ENCODE measurements at regions not wholly inside any gene's neighbourhood (a gene's known extent, or its start where the extent isn't known, plus 50 kb on each side); places are given as distances from the start of the nearest gene placed in this dataset.

DNA sequence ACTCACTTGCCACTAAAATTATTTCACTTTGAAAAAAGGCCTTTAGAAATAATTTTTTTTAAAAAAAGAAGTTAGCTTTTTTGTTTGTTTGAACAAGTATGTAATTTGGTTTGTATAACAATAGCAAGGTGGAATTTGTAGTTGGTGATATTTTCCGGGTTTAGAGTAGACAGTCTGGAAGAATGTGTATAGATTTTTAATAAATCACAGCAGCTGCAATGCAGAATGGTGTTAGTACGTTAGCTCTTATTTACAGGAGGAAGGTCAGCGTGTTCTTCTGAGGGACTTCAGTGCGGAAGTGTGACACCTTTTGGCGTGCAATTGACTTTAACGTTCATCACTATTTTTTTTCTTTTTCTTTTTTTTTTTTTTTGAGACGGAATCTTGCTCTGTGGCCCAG is 115.4 kb downstream of the PLEKHG1 start:
- Histone ChIP-seq H2AFZ (ENCODE audit: control insufficient read depth, low read depth, low read length) (no peak overlapping the region), H3K27ac (ENCODE audit: control insufficient read depth, insufficient read depth) (no peak overlapping the region), H3K9ac (ENCODE audit: control insufficient read depth, insufficient read depth, low read length) (no peak overlapping the region), H3K4me1 (ENCODE audit: control insufficient read depth, insufficient read depth, low read length) (peaks cover 2% of the 10 kb centered on the region; the same call in 1 of the 2 replicates), H3K36me3 (ENCODE audit: control insufficient read depth in 2 of 2, insufficient read depth in 2 of 2, low read length in 1 of 2) (0 out of 4 replicates have a peak, but pooled peaks cover 0 to 1% of the 10 kb centered on the region in 2 experiments), H4K20me1 (ENCODE audit: control insufficient read depth, insufficient read depth) (no peaks in the 10 kb centered on the region; the same call in 1 of the 2 replicates), H3K4me3 (no peak overlapping the region), H3K4me2 (ENCODE audit: control insufficient read depth, insufficient read depth) (no peak overlapping the region), H3K79me2 (ENCODE audit: control insufficient read depth, insufficient read depth, low read length) (no peaks in the 10 kb centered on the region), H3K9me3 (replicated peaks; ENCODE audit: control insufficient read depth, insufficient read depth, low read length) (no peaks in the 10 kb centered on the region), H3K27me3 (replicated peaks in 1 of 2; ENCODE audit: control insufficient read depth in 2 of 2, insufficient read depth in 2 of 2, low read length in 1 of 2) (no peaks in the 10 kb centered on the region)
- ATAC-seq (no peak), DNase-seq (ENCODE audit: low read depth, low spot score) (no peak), FAIRE-seq (no peak)
- SMC1A ChIA-PET (ENCODE audit: uncharacterized antibody, unreplicated experiment), result interaction anchor here (1.1 to 1.2 kb wide), 2 partner anchors 49 to 119 kb away, joined by 3 read pairs; no protein-coding TSS in a partner anchor
- CTCF ChIA-PET, result interaction anchor here (1.2 kb wide), 1 partner anchor 21 kb away, joined by 5 read pairs; no protein-coding TSS in a partner anchor
- RAD21 ChIA-PET (ENCODE audit: unreplicated experiment), result no interaction called here
- POLR2A ChIA-PET, result interaction anchor here (0.5 to 0.6 kb wide), 2 partner anchors 9 to 17 kb away, joined by 4 to 8 read pairs; no protein-coding TSS in a partner anchor
- in situ Hi-C loops (cut with MboI) (no loop called here), intact Hi-C loops (cut with micrococcal nuclease; ENCODE audit: unreplicated experiment) (no loop called here)
- TF ChIP-seq, protein P1, sequence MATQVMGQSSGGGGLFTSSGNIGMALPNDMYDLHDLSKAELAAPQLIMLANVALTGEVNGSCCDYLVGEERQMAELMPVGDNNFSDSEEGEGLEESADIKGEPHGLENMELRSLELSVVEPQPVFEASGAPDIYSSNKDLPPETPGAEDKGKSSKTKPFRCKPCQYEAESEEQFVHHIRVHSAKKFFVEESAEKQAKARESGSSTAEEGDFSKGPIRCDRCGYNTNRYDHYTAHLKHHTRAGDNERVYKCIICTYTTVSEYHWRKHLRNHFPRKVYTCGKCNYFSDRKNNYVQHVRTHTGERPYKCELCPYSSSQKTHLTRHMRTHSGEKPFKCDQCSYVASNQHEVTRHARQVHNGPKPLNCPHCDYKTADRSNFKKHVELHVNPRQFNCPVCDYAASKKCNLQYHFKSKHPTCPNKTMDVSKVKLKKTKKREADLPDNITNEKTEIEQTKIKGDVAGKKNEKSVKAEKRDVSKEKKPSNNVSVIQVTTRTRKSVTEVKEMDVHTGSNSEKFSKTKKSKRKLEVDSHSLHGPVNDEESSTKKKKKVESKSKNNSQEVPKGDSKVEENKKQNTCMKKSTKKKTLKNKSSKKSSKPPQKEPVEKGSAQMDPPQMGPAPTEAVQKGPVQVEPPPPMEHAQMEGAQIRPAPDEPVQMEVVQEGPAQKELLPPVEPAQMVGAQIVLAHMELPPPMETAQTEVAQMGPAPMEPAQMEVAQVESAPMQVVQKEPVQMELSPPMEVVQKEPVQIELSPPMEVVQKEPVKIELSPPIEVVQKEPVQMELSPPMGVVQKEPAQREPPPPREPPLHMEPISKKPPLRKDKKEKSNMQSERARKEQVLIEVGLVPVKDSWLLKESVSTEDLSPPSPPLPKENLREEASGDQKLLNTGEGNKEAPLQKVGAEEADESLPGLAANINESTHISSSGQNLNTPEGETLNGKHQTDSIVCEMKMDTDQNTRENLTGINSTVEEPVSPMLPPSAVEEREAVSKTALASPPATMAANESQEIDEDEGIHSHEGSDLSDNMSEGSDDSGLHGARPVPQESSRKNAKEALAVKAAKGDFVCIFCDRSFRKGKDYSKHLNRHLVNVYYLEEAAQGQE (IDR thresholded peaks at IDR 0.05; ENCODE audit: low read depth, low read length), result no peak
- TF ChIP-seq CREM (IDR thresholded peaks at IDR 0.05; ENCODE audit: low read depth), result no peak
- TF ChIP-seq ATF7 (IDR thresholded peaks at IDR 0.05; ENCODE audit: low read depth), result no peak
- TF ChIP-seq, protein P2, sequence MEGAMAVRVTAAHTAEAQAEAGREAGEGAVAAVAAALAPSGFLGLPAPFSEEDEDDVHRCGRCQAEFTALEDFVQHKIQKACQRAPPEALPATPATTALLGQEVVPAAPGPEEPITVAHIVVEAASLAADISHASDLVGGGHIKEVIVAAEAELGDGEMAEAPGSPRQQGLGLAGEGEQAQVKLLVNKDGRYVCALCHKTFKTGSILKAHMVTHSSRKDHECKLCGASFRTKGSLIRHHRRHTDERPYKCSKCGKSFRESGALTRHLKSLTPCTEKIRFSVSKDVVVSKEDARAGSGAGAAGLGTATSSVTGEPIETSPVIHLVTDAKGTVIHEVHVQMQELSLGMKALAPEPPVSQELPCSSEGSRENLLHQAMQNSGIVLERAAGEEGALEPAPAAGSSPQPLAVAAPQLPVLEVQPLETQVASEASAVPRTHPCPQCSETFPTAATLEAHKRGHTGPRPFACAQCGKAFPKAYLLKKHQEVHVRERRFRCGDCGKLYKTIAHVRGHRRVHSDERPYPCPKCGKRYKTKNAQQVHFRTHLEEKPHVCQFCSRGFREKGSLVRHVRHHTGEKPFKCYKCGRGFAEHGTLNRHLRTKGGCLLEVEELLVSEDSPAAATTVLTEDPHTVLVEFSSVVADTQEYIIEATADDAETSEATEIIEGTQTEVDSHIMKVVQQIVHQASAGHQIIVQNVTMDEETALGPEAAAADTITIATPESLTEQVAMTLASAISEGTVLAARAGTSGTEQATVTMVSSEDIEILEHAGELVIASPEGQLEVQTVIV (IDR thresholded peaks at IDR 0.05; ENCODE audit: borderline replicate concordance, partially characterized antibody), result no peak
- TF ChIP-seq GATAD2B (conservative IDR thresholded peaks at IDR 0.05; ENCODE audit: low read depth), result no peak
- TF ChIP-seq, protein P3, sequence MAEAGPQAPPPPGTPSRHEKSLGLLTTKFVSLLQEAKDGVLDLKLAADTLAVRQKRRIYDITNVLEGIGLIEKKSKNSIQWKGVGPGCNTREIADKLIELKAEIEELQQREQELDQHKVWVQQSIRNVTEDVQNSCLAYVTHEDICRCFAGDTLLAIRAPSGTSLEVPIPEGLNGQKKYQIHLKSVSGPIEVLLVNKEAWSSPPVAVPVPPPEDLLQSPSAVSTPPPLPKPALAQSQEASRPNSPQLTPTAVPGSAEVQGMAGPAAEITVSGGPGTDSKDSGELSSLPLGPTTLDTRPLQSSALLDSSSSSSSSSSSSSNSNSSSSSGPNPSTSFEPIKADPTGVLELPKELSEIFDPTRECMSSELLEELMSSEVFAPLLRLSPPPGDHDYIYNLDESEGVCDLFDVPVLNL (IDR thresholded peaks at IDR 0.05; ENCODE audit: low read depth, low read length), result no peak
- no peak for TF ChIP-seq POLR2AphosphoS2 (IDR thresholded peaks at IDR 0.05; ENCODE audit: low read depth, low read length)
- no peak for TF ChIP-seq SUPT20H (IDR thresholded peaks at IDR 0.05; ENCODE audit: borderline replicate concordance, control insufficient read depth, low read depth, low read length)
- no peak for TF ChIP-seq BRCA1 (IDR thresholded peaks at IDR 0.05; ENCODE audit: low read depth, low read length)
- no peak for TF ChIP-seq SMC3 (IDR thresholded peaks at IDR 0.05; ENCODE audit: borderline replicate concordance, low read length)
- TF ChIP-seq RFX5 (IDR thresholded peaks at IDR 0.05; ENCODE audit: low read depth, low read length), result no peak
- TF ChIP-seq BCL11A (IDR thresholded peaks at IDR 0.05; ENCODE audit: low read depth, low read length), result no peak
- BruUV-seq (replicated peaks), result no TSS peak
- 86% methylated on average over 6 of the region's 7 CpGs for WGBS (ENCODE audit: insufficient coverage, insufficient replicate concordance, low lambda C conversion rate, missing lambda C conversion rate)

Measured in GM12878 (cell line).